GM12878 (cell line): ENCODE measurements at regions not wholly inside any gene's neighbourhood (a gene's known extent, or its start where the extent isn't known, plus 50 kb on each side); places are given as distances from the start of the nearest gene placed in this dataset.

ENCODE experiments used
- ATAC-seq: fragments of 200-7000 bp; cut with Tn5 transposase; 3 replicates; pipeline ENCODE4 v1.9.1; 2020; ENCODE audit warnings: mild to moderate bottlenecking, moderate library complexity
- BruUV-seq: library from RNA; stranded (reverse); fragments of 400-500 nt; replicated peaks from 2 replicates; lab custom pipeline; 2021; lab: Mats Ljungman, UMichigan
- CTCF ChIA-PET: fragments of 300-600 bp; sonication (Branson Sonifier 250); formaldehyde crosslinking; extraction: SDS; loops from one replicate; lab custom pipeline; 2021; ENCODE audit warnings: inconsistent platforms; lab: Yijun Ruan, JAX
- POLR2A ChIA-PET: fragments of 350-600 bp; formaldehyde crosslinking; extraction: SDS; loops from one replicate; lab custom pipeline; 2021; ENCODE audit warnings: inconsistent platforms; lab: Charles Lee
- RAD21 ChIA-PET: fragments of 300-600 bp; sonication (Branson Sonifier 250); formaldehyde crosslinking; loops from one replicate; lab custom pipeline; 2023; ENCODE audit warnings: antibody characterized with exemption; ENCODE audit not compliant: unreplicated experiment; lab: Charles Lee
- SMC1A ChIA-PET: fragments of 300-600 bp; sonication (Branson Sonifier 250); formaldehyde crosslinking; loops from one replicate; lab custom pipeline; 2023; ENCODE audit not compliant: unreplicated experiment, uncharacterized antibody; lab: Charles Lee
- DNase-seq: peaks from one replicate; pipeline ENCODE4 v3.0.0-alpha.2; 2011; ENCODE audit warnings: low read depth, low spot score
- FAIRE-seq: peaks from 3 replicates; lab custom pipeline; 2011; peaks lifted over from hg19 to GRCh38; lab: Jason Lieb, UNC
- H2AFZ ChIP-seq: 2 replicates; pipeline ENCODE4 v1.6.0; 2011; ENCODE audit warnings: low read depth, low read length, control low read depth; ENCODE audit not compliant: control insufficient read depth
- H3K27ac ChIP-seq: 2 replicates; pipeline ENCODE4 v1.5.1; 2011; ENCODE audit warnings: control low read depth; ENCODE audit not compliant: control insufficient read depth, insufficient read depth
- H3K27me3 ChIP-seq, 2 experiments: replicated peaks in 1 of 2; 2 replicates each; pipeline versions ENCODE4 v1.6.0 to v1.6.1; 2011; ENCODE audit warnings: low read length in 1 of 2; ENCODE audit not compliant: control insufficient read depth in 2 of 2, insufficient read depth in 2 of 2
- H3K36me3 ChIP-seq, 2 experiments: 2 replicates each; pipeline ENCODE4 v1.5.1; 2011; ENCODE audit warnings: low read length in 1 of 2; ENCODE audit not compliant: control insufficient read depth in 2 of 2, insufficient read depth in 2 of 2
- H3K4me1 ChIP-seq: 2 replicates; pipeline ENCODE4 v1.6.1; 2011; ENCODE audit warnings: mild to moderate bottlenecking, low read length, moderate library complexity, mixed read lengths; ENCODE audit not compliant: control insufficient read depth, insufficient read depth
- H3K4me2 ChIP-seq: 2 replicates; pipeline ENCODE4 v1.6.0; 2011; ENCODE audit warnings: control low read depth; ENCODE audit not compliant: control insufficient read depth, insufficient read depth
- H3K4me3 ChIP-seq: fragments of 200-600 bp; sonication (generic); 2 replicates; pipeline ENCODE4 v1.5.1; 2016
- H3K79me2 ChIP-seq: 2 replicates; pipeline ENCODE4 v1.6.0; 2011; ENCODE audit warnings: low read length; ENCODE audit not compliant: control insufficient read depth, insufficient read depth
- H3K9ac ChIP-seq: 2 replicates; pipeline ENCODE4 v1.8.0; 2011; ENCODE audit warnings: low read length, control low read depth, mixed read lengths; ENCODE audit not compliant: control insufficient read depth, insufficient read depth
- H3K9me3 ChIP-seq: replicated peaks from 3 replicates; pipeline ENCODE4 v1.5.1; 2011; ENCODE audit warnings: mild to moderate bottlenecking, low read length; ENCODE audit not compliant: control insufficient read depth, insufficient read depth
- H4K20me1 ChIP-seq: 2 replicates; pipeline ENCODE4 v1.6.0; 2011; ENCODE audit not compliant: control insufficient read depth, insufficient read depth
- BCLAF1 ChIP-seq: fragments of 450-650 bp; IDR thresholded peaks from 2 replicates; pipeline ENCODE4 v1.6.1; 2017; ENCODE audit warnings: antibody characterized with exemption, mild to moderate bottlenecking, moderate library complexity
- CREM ChIP-seq: IDR thresholded peaks from 2 replicates; pipeline ENCODE4 v1.6.1; 2014; ENCODE audit warnings: antibody characterized with exemption, low read depth
- EP300 ChIP-seq, 2 experiments: fragments of 150-350 bp in 1 of 2; IDR thresholded peaks; 2 replicates each; pipeline ENCODE4 v1.6.1; 2011 to 2012; ENCODE audit warnings: low read depth in 2 of 2, low read length in 2 of 2, borderline replicate concordance in 1 of 2, improper control_type of control experiment in 1 of 2, inconsistent platforms in 1 of 2; ENCODE audit not compliant: control insufficient read depth in 1 of 2
- PBX3 ChIP-seq: IDR thresholded peaks from 2 replicates; pipeline ENCODE4 v1.6.1; 2011; ENCODE audit warnings: mild to moderate bottlenecking, low read depth, low read length, moderate library complexity; ENCODE audit not compliant: insufficient replicate concordance
- RB1 ChIP-seq: fragments of 450-650 bp; formaldehyde crosslinking; IDR thresholded peaks from 2 replicates; pipeline ENCODE4 v1.6.1; 2017; ENCODE audit warnings: mild to moderate bottlenecking, borderline replicate concordance
- SMARCA5 ChIP-seq: fragments of 450-650 bp; IDR thresholded peaks from 2 replicates; pipeline ENCODE4 v1.6.1; 2017; ENCODE audit warnings: mild to moderate bottlenecking
- SMC3 ChIP-seq: IDR thresholded peaks from 2 replicates; pipeline ENCODE4 v1.6.1; 2011; ENCODE audit warnings: low read length, improper control_type of control experiment, borderline replicate concordance
- STAT3 ChIP-seq: IDR thresholded peaks from 2 replicates; pipeline ENCODE4 v1.6.1; 2011; ENCODE audit warnings: low read depth, low read length, improper control_type of control experiment
- TARDBP ChIP-seq: IDR thresholded peaks from 2 replicates; pipeline ENCODE4 v1.6.1; 2016; ENCODE audit warnings: borderline replicate concordance
- ZNF592 ChIP-seq: fragments of 450-650 bp; IDR thresholded peaks from 2 replicates; pipeline ENCODE4 v1.6.1; 2017; ENCODE audit warnings: mild to moderate bottlenecking, moderate library complexity
- WGBS: methylation state at CpG from one replicate; pipeline ENCODE4 v1.1.6; 2016; ENCODE audit warnings: low lambda C conversion rate; ENCODE audit not compliant: insufficient replicate concordance, insufficient coverage; ENCODE audit errors: missing lambda C conversion rate; 5-methylcytosine and 5-hydroxymethylcytosine counted together
- in situ Hi-C: fragments of 300-500 bp; cut with MboI; formaldehyde crosslinking; loops from 9 replicates; pipeline ENCODE4 v1.14.3; 2018; ENCODE audit warnings: mixed read lengths
- intact Hi-C: fragments of 100-400 bp; cut with micrococcal nuclease; formaldehyde crosslinking; loops from one replicate; pipeline ENCODE4 v1.14.2; 2022; ENCODE audit not compliant: unreplicated experiment

GRCh38 chr10:45201271-45201670 is 114.1 kb downstream of the OR13A1 start:
- POLR2A ChIA-PET, result no interaction called here
- Histone ChIP-seq H3K27me3 (no peaks in the 10 kb centered on the region; a peak in 1 of 4 replicates), H3K4me2 (no peak overlapping the region), H3K36me3 (no peaks in the 10 kb centered on the region), H2AFZ (no peak overlapping the region), H3K79me2 (no peaks in the 10 kb centered on the region), H3K9me3 (no peaks in the 10 kb centered on the region), H4K20me1 (no peaks in the 10 kb centered on the region), H3K4me1 (no peaks in the 10 kb centered on the region), H3K4me3 (no peak overlapping the region), H3K9ac (no peak overlapping the region), H3K27ac (no peak overlapping the region)
- SMC1A ChIA-PET, result no interaction called here
- in situ Hi-C loops (no loop called here), intact Hi-C loops (no loop called here)
- no peak for FAIRE-seq
- RAD21 ChIA-PET, result no interaction called here
- no peak for ATAC-seq
- BruUV-seq, result no TSS peak
- no peak for DNase-seq
- WGBS, result 32% methylated on average over 6 of the region's 6 CpGs
- CTCF ChIA-PET, result no interaction called here
- TF ChIP-seq SMARCA5, result no peak
- TF ChIP-seq SMC3, result no peak
- TF ChIP-seq RB1, result no peak
- no peak for TF ChIP-seq CREM
- no peak for TF ChIP-seq PBX3
- no peak for TF ChIP-seq BCLAF1
- TF ChIP-seq ZNF592, result no peak
- TF ChIP-seq STAT3, result no peak
- no peak for TF ChIP-seq EP300 (IDR thresholded peaks at IDR 0.05; ENCODE audit: borderline replicate concordance in 1 of 2, control insufficient read depth in 1 of 2, low read depth in 2 of 2, low read length in 2 of 2)
- TF ChIP-seq TARDBP, result no peak
